HepG2 (cell line): ENCODE measurements at regions not wholly inside any gene's neighbourhood (a gene's known extent, or its start where the extent isn't known, plus 50 kb on each side); places are given as distances from the start of the nearest gene placed in this dataset.

ENCODE experiments used
- HNRNPLL ChIP-seq: fragments of 200-400 bp; formaldehyde crosslinking; IDR thresholded peaks from 2 replicates; pipeline ENCODE4 v1.6.1; 2017; ENCODE audit warnings: mild to moderate bottlenecking, low read depth, low read length; ENCODE audit not compliant: poor library complexity, severe bottlenecking
- POLR2AphosphoS5 ChIP-seq: IDR thresholded peaks from 2 replicates; pipeline ENCODE4 v1.6.1; 2012; ENCODE audit warnings: low read depth, low read length
- XRCC5 ChIP-seq: fragments of 200-400 bp; formaldehyde crosslinking; optimal IDR thresholded peaks from 2 replicates; pipeline ENCODE3; 2017; ENCODE audit warnings: mild to moderate bottlenecking, low read length
- ZBTB1 ChIP-seq: sonication (generic); formaldehyde crosslinking; IDR thresholded peaks from 2 replicates; pipeline ENCODE4 v1.4.0; 2020; ENCODE audit warnings: missing genetic modification reagents, borderline replicate concordance
- ZNF740 ChIP-seq: sonication (generic); formaldehyde crosslinking; IDR thresholded peaks from 2 replicates; pipeline ENCODE4 v1.4.0; 2020; ENCODE audit warnings: missing genetic modification reagents
- TF ChIP-seq, protein P1 (sequence below): IDR thresholded peaks from 2 replicates; pipeline ENCODE4 v1.6.1; 2016; ENCODE audit warnings: low read depth
- TF ChIP-seq, protein P2 (sequence below): IDR thresholded peaks from 2 replicates; pipeline ENCODE4 v1.6.1; 2012; ENCODE audit warnings: inconsistent platforms

- TF ChIP-seq, protein P1, sequence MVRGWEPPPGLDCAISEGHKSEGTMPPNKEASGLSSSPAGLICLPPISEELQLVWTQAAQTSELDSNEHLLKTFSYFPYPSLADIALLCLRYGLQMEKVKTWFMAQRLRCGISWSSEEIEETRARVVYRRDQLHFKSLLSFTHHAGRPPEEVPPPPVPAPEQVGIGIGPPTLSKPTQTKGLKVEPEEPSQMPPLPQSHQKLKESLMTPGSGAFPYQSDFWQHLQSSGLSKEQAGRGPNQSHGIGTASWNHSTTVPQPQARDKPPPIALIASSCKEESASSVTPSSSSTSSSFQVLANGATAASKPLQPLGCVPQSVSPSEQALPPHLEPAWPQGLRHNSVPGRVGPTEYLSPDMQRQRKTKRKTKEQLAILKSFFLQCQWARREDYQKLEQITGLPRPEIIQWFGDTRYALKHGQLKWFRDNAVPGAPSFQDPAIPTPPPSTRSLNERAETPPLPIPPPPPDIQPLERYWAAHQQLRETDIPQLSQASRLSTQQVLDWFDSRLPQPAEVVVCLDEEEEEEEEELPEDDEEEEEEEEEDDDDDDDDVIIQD: no peak
- TF ChIP-seq, protein P2, sequence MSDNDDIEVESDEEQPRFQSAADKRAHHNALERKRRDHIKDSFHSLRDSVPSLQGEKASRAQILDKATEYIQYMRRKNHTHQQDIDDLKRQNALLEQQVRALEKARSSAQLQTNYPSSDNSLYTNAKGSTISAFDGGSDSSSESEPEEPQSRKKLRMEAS: no peak
- TF ChIP-seq XRCC5 (no peak), POLR2AphosphoS5 (no peak), ZNF740 (no peak), ZBTB1 (no peak), HNRNPLL (no peak)
Observed at GRCh38 chr11:98507208-98507607, 513.5 kb upstream of the CNTN5 start.
